H9 (cell line): ENCODE measurements at regions not wholly inside any gene's neighbourhood (a gene's known extent, or its start where the extent isn't known, plus 50 kb on each side); places are given as distances from the start of the nearest gene placed in this dataset.

Experiments
- DNase-seq: peaks from one replicate; pipeline ENCODE4 v3.0.0-alpha.2; 2017
- H2AFZ ChIP-seq: one replicate; pipeline ENCODE4 v1.6.1; 2013; ENCODE audit warnings: mild to moderate bottlenecking, low read length, control low read depth, moderate library complexity
- H2AK5ac ChIP-seq: 2 replicates; pipeline ENCODE4 v1.6.1; 2013; ENCODE audit warnings: low read length, control low read depth, mixed read lengths; ENCODE audit not compliant: insufficient read length
- H2BK120ac ChIP-seq: one replicate; pipeline ENCODE4 v1.6.1; 2013; ENCODE audit warnings: low read depth, mild to moderate bottlenecking, low read length, control low read depth, inconsistent platforms; ENCODE audit not compliant: poor library complexity, severe bottlenecking
- H2BK12ac ChIP-seq: 2 replicates; pipeline ENCODE4 v1.6.1; 2013; ENCODE audit warnings: low read length, control low read depth, mixed read lengths, low read depth; ENCODE audit not compliant: insufficient read length
- H2BK15ac ChIP-seq: 2 replicates; pipeline ENCODE4 v1.6.1; 2013; ENCODE audit warnings: low read depth, low read length, control low read depth
- H2BK20ac ChIP-seq: one replicate; pipeline ENCODE4 v1.6.1; 2013; ENCODE audit warnings: low read depth, mild to moderate bottlenecking, low read length, control low read depth, inconsistent platforms; ENCODE audit not compliant: poor library complexity, severe bottlenecking
- H2BK5ac ChIP-seq: 2 replicates; pipeline ENCODE4 v1.6.1; 2013; ENCODE audit warnings: low read length, control low read depth, mixed read lengths; ENCODE audit not compliant: insufficient read length
- H3K14ac ChIP-seq: 2 replicates; pipeline ENCODE4 v1.6.1; 2013; ENCODE audit warnings: low read length, control low read depth; ENCODE audit not compliant: insufficient read depth
- H3K18ac ChIP-seq: 2 replicates; pipeline ENCODE4 v1.6.1; 2013; ENCODE audit warnings: low read depth, mild to moderate bottlenecking, mixed read lengths, low read length, control low read depth; ENCODE audit not compliant: insufficient read length
- H3K23ac ChIP-seq: 2 replicates; pipeline ENCODE4 v1.6.1; 2013; ENCODE audit warnings: low read length, control low read depth, mixed read lengths, low read depth; ENCODE audit not compliant: insufficient read length
- H3K23me2 ChIP-seq: 2 replicates; pipeline ENCODE4 v1.6.1; 2013; ENCODE audit warnings: low read depth, mild to moderate bottlenecking, mixed read lengths, low read length, control low read depth; ENCODE audit not compliant: insufficient read length, poor library complexity, severe bottlenecking
- H3K27ac ChIP-seq: 2 replicates; pipeline ENCODE4 v1.5.1; 2013; ENCODE audit warnings: low read length, control low read depth, mixed read lengths, low read depth; ENCODE audit not compliant: insufficient read length
- H3K27me3 ChIP-seq: 2 replicates; pipeline ENCODE4 v1.6.1; 2013; ENCODE audit warnings: low read length, control low read depth, inconsistent platforms; ENCODE audit not compliant: insufficient read depth
- H3K4ac ChIP-seq: 2 replicates; pipeline ENCODE4 v1.6.1; 2013; ENCODE audit warnings: low read depth, mild to moderate bottlenecking, control low read depth, inconsistent platforms, low read length, moderate library complexity
- H3K4me1 ChIP-seq: 2 replicates; pipeline ENCODE4 v1.6.1; 2013; ENCODE audit warnings: low read length, control low read depth, inconsistent platforms; ENCODE audit not compliant: insufficient read depth
- H3K4me2 ChIP-seq: 2 replicates; pipeline ENCODE4 v1.6.1; 2013; ENCODE audit warnings: low read length, control low read depth, mixed read lengths; ENCODE audit not compliant: insufficient read length, insufficient read depth
- H3K56ac ChIP-seq: 2 replicates; pipeline ENCODE4 v1.6.1; 2013; ENCODE audit warnings: low read depth, mild to moderate bottlenecking, mixed read lengths, low read length, control low read depth; ENCODE audit not compliant: insufficient read length
- H3K79me1 ChIP-seq: 2 replicates; pipeline ENCODE4 v1.6.1; 2013; ENCODE audit warnings: low read depth, mild to moderate bottlenecking, moderate library complexity, low read length, control low read depth, inconsistent platforms; ENCODE audit not compliant: insufficient read depth, poor library complexity, severe bottlenecking
- H3K79me2 ChIP-seq: 2 replicates; pipeline ENCODE4 v1.6.1; 2013; ENCODE audit warnings: low read length, control low read depth, inconsistent platforms; ENCODE audit not compliant: insufficient read depth
- H3K9ac ChIP-seq: 2 replicates; pipeline ENCODE4 v1.6.1; 2013; ENCODE audit warnings: low read length, control low read depth, mixed read lengths; ENCODE audit not compliant: insufficient read length; ENCODE audit errors: extremely low read depth
- H3K9me3 ChIP-seq: one replicate; pipeline ENCODE4 v1.6.1; 2013; ENCODE audit warnings: low read depth, low read length, inconsistent platforms; ENCODE audit not compliant: control insufficient read depth
- H3T11ph ChIP-seq: one replicate; pipeline ENCODE4 v1.6.1; 2013; ENCODE audit warnings: mild to moderate bottlenecking, low read length, control low read depth, inconsistent platforms
- H4K20me1 ChIP-seq: one replicate; pipeline ENCODE4 v1.6.1; 2013; ENCODE audit not compliant: control insufficient read depth, insufficient read length, insufficient read depth
- H4K5ac ChIP-seq: 2 replicates; pipeline ENCODE4 v1.6.1; 2013; ENCODE audit warnings: low read depth, mild to moderate bottlenecking, mixed read lengths, low read length, control low read depth; ENCODE audit not compliant: insufficient read length
- H4K8ac ChIP-seq: replicated peaks from 2 replicates; pipeline ENCODE4 v1.6.1; 2013; ENCODE audit warnings: low read length, control low read depth, mixed read lengths, low read depth; ENCODE audit not compliant: insufficient read length
- H4K91ac ChIP-seq: 2 replicates; pipeline ENCODE4 v1.6.1; 2013; ENCODE audit warnings: low read depth, mild to moderate bottlenecking, moderate library complexity, mixed read lengths, low read length, control low read depth; ENCODE audit not compliant: insufficient read length
- H3K27ac Mint-ChIP-seq, 3 experiments: 2 replicates in 2 of 3; 3 replicates in 1 of 3; pipeline ENCODE4 v1.8.0; 2020 to 2021; ENCODE audit warnings: mixed read lengths in 3 of 3, mild to moderate bottlenecking in 1 of 3, moderate library complexity in 1 of 3
- H3K27me3 Mint-ChIP-seq: 2 replicates; pipeline ENCODE4 v1.8.0; 2021; ENCODE audit warnings: low read depth, mild to moderate bottlenecking, moderate library complexity, mixed read lengths
- H3K36me3 Mint-ChIP-seq, 3 experiments: 2 replicates in 2 of 3; 3 replicates in 1 of 3; pipeline ENCODE4 v1.8.0; 2020 to 2021; ENCODE audit warnings: low read depth in 3 of 3, mixed read lengths in 3 of 3; ENCODE audit not compliant: insufficient read depth in 1 of 3
- H3K4me1 Mint-ChIP-seq, 2 experiments: 2 replicates each; pipeline ENCODE4 v1.8.0; 2020; ENCODE audit warnings: mixed read lengths in 2 of 2
- H3K4me3 Mint-ChIP-seq, 2 experiments: 2 replicates in 1 of 2; 3 replicates in 1 of 2; pipeline ENCODE4 v1.8.0; 2020 to 2021; ENCODE audit warnings: mild to moderate bottlenecking in 2 of 2, mixed read lengths in 2 of 2, moderate library complexity in 1 of 2
- H3K9me3 Mint-ChIP-seq, 2 experiments: 2 replicates in 1 of 2; 3 replicates in 1 of 2; pipeline ENCODE4 v1.8.0; 2020; ENCODE audit warnings: mild to moderate bottlenecking in 2 of 2, mixed read lengths in 2 of 2, moderate library complexity in 1 of 2
- WGBS: extraction: QIAGEN DNeasy Blood & Tissue Kit; methylation state at CpG from one replicate; pipeline ENCODE4 v1.1.7; 2013; ENCODE audit warnings: missing lambda C conversion rate, low lambda C conversion rate, mixed read lengths; ENCODE audit not compliant: insufficient read length; ENCODE audit errors: extremely low coverage; 5-methylcytosine and 5-hydroxymethylcytosine counted together
- TF ChIP-seq, protein P1 (sequence below): fragments of 200-600 bp; sonication (generic); conservative IDR thresholded peaks from 3 replicates; pipeline ENCODE4 v1.8.0; 2021; ENCODE audit warnings: antibody characterized with exemption, mild to moderate bottlenecking

DNA sequence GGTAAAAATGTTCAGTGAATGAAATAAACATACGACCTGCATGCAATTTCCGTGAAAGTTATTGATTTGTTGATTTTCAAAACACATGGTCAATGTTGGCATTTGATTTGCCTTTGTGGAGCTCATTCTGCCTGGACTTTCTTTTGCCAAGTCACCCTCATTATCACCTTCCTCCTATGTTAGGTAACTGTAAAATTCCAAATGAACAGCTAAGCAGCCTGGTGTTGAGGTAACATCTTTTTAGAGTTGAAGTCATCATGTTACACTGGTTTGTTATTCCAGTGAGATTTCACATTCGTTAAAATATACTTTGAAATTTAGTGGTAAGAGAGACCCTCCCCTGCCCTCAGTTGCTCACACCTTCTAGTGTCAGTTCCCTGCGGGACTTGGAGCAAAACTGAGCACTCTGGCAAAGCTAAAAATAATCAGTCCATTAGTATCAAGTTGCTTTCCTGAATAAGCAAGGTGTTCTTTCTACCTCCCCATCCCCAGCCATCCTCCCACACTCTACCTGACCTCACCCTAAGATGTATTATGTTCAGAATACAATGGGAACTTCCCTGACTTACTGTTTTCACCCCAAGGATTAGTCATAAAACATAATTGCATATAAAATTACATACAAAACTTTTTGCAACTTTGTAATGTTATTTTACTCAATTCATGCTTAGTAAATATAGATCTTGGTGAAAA, 283.3 kb upstream of the SEMA3A start:
- Histone ChIP-seq H4K91ac (no peak overlapping the region), H3T11ph (no peak overlapping the region), H2BK12ac (no peak overlapping the region), H2AFZ (no peak overlapping the region), H4K8ac (no peak overlapping the region), H2BK5ac (no peak overlapping the region), H4K5ac (no peak overlapping the region), H3K18ac (no peak overlapping the region), H3K4me1 (no peaks in the 10 kb centered on the region; the same call in 1 of the 2 replicates), H3K56ac (no peak overlapping the region), H3K23me2 (no peaks in the 10 kb centered on the region), H3K27me3 (no peaks in the 10 kb centered on the region), H2BK15ac (no peak overlapping the region), H2BK20ac (no peak overlapping the region), H2BK120ac (no peak overlapping the region), H3K14ac (no peak overlapping the region), H3K9ac (no peak overlapping the region), H4K20me1 (no peaks in the 10 kb centered on the region), H3K23ac (no peak overlapping the region), H3K79me2 (no peaks in the 10 kb centered on the region), H3K27ac (no peak overlapping the region), H3K4me2 (no peak overlapping the region), H3K4ac (no peak overlapping the region), H3K79me1 (no peaks in the 10 kb centered on the region), H2AK5ac (no peak overlapping the region), H3K9me3 (no peaks in the 10 kb centered on the region)
- Mint-ChIP-seq H3K36me3 (no peaks in the 10 kb centered on the region), H3K27ac (no peak overlapping the region), H3K4me1 (peaks cover 17 to 19% of the 10 kb centered on the region in 2 experiments), H3K9me3 (no peaks in the 10 kb centered on the region), H3K27me3 (no peaks in the 10 kb centered on the region), H3K4me3 (peak overlapping the region in 1 of 2 experiments; percentile 4; a peak in 2 of 5 replicates)
- DNase-seq, result no peak
- TF ChIP-seq, protein P1, sequence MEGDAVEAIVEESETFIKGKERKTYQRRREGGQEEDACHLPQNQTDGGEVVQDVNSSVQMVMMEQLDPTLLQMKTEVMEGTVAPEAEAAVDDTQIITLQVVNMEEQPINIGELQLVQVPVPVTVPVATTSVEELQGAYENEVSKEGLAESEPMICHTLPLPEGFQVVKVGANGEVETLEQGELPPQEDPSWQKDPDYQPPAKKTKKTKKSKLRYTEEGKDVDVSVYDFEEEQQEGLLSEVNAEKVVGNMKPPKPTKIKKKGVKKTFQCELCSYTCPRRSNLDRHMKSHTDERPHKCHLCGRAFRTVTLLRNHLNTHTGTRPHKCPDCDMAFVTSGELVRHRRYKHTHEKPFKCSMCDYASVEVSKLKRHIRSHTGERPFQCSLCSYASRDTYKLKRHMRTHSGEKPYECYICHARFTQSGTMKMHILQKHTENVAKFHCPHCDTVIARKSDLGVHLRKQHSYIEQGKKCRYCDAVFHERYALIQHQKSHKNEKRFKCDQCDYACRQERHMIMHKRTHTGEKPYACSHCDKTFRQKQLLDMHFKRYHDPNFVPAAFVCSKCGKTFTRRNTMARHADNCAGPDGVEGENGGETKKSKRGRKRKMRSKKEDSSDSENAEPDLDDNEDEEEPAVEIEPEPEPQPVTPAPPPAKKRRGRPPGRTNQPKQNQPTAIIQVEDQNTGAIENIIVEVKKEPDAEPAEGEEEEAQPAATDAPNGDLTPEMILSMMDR, result no peak
- no CpG with 5 or more reads among the region's 4 CpGs for WGBS
